ENCODE measurements at regions not wholly inside any gene's neighbourhood (a gene's known extent, or its start where the extent isn't known, plus 50 kb on each side); places are given as distances from the start of the nearest gene placed in this dataset.

DNA sequence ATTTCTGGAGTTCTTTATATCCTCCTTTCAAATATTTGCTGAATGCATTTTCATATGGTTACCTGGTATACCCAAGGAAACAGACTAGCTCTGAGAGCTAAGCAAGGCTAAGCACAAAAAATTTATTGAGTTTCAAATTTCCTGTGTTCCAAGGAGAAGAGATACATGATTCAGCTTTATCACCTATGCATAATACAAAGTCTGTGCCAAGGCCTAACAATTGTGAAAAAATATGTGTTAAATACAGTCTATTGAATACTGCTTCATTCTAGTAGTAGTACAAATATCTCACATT lies 103.7 kb upstream of the LGR5 start:
- no peak for TF ChIP-seq EZH2 (IDR thresholded peaks at IDR 0.05; ENCODE audit: low read depth)
- TF ChIP-seq CTCF (conservative IDR thresholded peaks at IDR 0.05) = no peak

Data from PC-9 (cell line).